Limb (tissue), 2 donors: ENCODE measurements at regions not wholly inside any gene's neighbourhood (a gene's known extent, or its start where the extent isn't known, plus 50 kb on each side); places are given as distances from the start of the nearest gene placed in this dataset.

Experiments
- DNase-seq, 2 donors: peaks; one replicate each; pipeline ENCODE4 v3.0.0-alpha.2; 2016; ENCODE audit errors: extremely low spot score in 2 of 2

- DNase-seq: no peak
Measured at GRCh38 chr4:10204401-10205058, 87.9 kb upstream of the WDR1 start.

GRCh38 chr4:10203851-10204250 is 87.3 kb upstream of the WDR1 start:
- no peak for DNase-seq

DNA sequence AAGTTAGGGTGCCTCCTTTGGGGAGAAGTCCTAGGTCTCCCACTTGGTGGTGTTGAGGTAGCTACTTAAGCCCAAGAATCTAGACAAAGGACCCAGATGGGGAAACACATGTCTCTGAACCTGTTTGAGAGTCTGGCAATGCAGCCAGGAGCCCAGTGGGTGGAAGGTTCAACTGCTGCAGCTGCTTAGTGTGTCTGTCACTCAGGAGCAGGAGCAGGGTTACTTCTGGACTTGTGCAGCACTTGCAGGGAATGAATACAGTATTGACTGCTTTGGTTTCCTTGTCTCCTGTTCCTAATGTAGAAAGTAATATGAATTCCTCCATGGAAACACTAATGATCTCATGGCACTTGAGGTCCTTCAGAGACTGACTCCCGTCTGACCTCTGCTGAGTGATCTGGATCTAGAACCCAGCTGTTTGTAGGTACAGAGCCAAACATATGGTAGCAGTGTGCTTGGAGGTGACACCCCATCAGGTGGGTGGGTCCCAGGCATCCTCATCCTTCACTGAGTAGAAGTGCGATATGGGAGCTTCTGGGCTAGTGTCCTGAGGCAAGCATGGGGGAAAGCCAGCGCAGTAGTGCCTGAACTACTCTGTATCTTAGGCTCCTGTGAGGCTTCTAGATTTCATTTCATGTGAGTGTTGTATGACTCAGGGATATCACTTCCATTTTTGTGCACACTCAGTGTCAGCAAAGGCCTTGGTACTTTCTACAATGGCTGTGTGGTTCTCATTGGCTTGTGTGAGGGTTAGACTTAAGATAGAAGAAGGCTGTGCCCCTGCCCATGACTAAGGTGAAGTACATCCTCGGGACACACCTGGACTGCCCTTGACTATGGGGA is 85.0 kb upstream of the WDR1 start:
- DNase-seq: no peak

GRCh38 chr4:10200869-10201268 is 84.3 kb upstream of the WDR1 start:
- DNase-seq: no peak

DNA sequence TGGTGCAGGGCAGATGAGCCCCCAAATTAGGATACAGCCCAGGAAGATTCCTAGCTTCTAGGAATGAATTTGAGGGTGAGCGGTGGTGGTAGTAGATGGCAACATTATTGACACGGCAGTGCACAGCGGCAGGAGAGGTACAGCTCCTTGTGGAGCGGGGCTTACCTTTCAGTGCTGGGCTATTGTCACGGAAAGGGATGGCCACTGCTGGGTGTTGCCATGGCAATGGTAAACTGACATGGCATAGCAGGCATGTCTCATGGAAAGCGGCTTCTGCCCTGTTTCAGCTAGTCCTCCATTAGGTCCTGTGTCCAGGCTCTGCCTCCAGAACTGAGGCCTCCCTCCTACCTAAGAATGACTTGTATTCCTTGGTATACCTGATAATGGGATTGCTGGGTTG is 81.8 kb upstream of the WDR1 start:
- DNase-seq: no peak

- no peak for DNase-seq
Measured at GRCh38 chr4:10197952-10198351, 81.4 kb upstream of the WDR1 start.

GRCh38 chr4:10196191-10196590 is 79.6 kb upstream of the WDR1 start:
- no peak for DNase-seq

GRCh38 chr4:10192331-10192730 is 75.7 kb upstream of the WDR1 start:
- no peak for DNase-seq

DNA sequence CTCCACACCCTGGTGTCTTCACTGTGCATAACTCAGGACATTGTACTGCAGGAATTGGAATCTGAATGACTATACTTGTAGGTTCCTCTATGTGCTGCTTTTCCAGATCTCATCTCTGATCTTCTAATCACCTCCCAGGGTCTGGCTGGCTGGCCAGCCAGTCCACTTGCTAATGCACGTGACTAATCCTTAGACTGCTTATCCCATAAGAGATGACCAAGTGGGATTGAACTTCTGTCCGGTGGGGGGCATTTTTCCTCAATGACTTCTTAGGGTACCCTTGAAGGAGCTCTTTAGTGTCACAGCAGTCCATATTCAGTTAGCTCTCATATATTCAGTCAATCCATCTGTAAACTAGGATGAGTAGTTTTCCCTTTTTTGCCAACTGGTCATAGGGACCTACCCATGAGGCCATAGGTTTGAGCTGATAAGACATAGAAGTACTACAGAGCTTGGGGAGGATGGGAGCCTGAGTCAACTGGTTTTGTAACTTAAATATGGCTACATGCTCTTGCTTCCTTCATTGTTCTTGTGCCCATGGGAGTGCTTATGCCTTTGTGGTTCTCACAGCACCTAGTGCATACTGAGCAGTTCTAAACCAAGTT is 71.9 kb upstream of the WDR1 start:
- no peak for DNase-seq

- DNase-seq: no peak
Measured at GRCh38 chr4:10186228-10187214, 69.9 kb upstream of the WDR1 start.

GRCh38 chr4:10185518-10186227 is 69.1 kb upstream of the WDR1 start:
- no peak for DNase-seq

GRCh38 chr4:10184501-10184938 is 67.9 kb upstream of the WDR1 start:
- no peak for DNase-seq

- no peak for DNase-seq
Measured at GRCh38 chr4:10184041-10184440, 67.4 kb upstream of the WDR1 start.

GRCh38 chr4:10183462-10183861 is 66.9 kb upstream of the WDR1 start:
- no peak for DNase-seq

- no peak for DNase-seq
Measured at GRCh38 chr4:10182446-10183424, 66.1 kb upstream of the WDR1 start.

GRCh38 chr4:10181745-10182445 is 65.3 kb upstream of the WDR1 start:
- no peak for DNase-seq

DNA sequence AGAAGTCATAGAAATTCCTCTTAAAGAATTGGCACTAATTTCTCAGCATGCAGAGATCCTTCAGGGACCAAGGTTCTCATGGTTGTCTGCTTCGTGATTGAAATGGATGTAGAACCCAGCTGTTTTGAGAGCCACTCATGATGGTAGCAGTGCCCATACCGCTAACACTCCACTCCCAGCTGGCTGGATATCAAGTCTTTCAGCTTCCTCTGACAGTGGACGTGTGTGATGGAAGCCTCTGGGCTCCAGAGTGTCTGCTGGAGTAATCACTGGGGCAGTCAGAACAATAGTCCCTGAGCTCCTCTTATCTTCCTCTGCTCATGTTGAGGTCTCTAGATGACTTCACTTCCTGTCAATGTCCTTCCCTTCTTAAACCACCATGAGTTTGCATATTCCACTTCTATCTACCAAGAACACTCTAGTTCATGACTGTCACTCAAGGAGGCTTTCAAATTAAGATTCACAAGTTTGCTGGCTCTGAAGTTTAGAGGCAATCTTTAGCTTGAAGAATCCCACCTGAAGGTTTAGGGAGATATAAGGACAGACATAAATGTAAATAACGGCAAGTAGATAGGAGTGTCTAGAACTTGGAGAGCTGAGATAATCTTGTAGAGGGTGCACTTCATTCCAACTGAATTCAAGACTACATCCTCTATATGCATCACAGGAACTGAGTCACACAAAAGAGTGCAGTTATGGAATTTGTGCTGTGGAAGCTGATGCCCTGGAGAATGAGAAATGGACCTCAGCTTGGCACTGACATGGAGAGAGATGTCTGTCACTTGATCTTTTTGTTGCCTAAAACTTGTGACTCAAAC is 64.5 kb upstream of the WDR1 start:
- no peak for DNase-seq

DNA sequence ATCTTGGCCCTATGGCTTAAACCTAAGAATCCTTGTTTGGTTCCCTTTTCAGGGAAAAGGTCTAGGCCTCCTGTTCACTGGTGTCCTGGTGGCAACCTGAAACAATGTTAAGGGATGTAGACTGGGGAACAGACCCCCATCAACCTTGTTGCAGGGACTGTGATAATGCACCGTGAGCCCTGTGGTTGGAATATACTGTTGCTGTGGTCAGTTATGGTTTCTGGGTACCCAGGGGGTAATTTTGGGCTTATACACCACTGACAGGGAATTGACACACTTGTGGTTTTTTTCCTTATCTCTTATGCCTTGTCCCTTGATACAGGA is 64.0 kb upstream of the WDR1 start:
- DNase-seq: no peak
